ENCODE measurements at regions not wholly inside any gene's neighbourhood (a gene's known extent, or its start where the extent isn't known, plus 50 kb on each side); places are given as distances from the start of the nearest gene placed in this dataset.

- H3K4me1 Mint-ChIP-seq: no peaks in the 10 kb centered on the region
- DNase-seq: no peak
- no peaks in the 10 kb centered on the region for H3K36me3 Mint-ChIP-seq (ENCODE audit: low read depth)
- no peaks in the 10 kb centered on the region for H3K27me3 Mint-ChIP-seq
- H3K4me3 Mint-ChIP-seq: no peak overlapping the region
- no peak overlapping the region for H3K27ac Mint-ChIP-seq
- H3K9me3 Mint-ChIP-seq: peaks cover 4% of the 10 kb centered on the region
- intact Hi-C loops (cut with micrococcal nuclease): no loop called here
Observed at GRCh38 chr3:76724706-76725105, 315.2 kb upstream of the ROBO2 start.

GRCh38 chr3:76726034-76726433 lies 313.9 kb upstream of the ROBO2 start:
- Mint-ChIP-seq H3K4me3 (no peak overlapping the region), H3K9me3 (peaks cover 4% of the 10 kb centered on the region), H3K4me1 (no peaks in the 10 kb centered on the region), H3K36me3 (ENCODE audit: low read depth) (no peaks in the 10 kb centered on the region), H3K27me3 (no peaks in the 10 kb centered on the region), H3K27ac (no peak overlapping the region)
- intact Hi-C loops (cut with micrococcal nuclease): no loop called here
- no peak for DNase-seq

- no peak overlapping the region for H3K27ac Mint-ChIP-seq
- H3K4me3 Mint-ChIP-seq: no peak overlapping the region
- H3K36me3 Mint-ChIP-seq (ENCODE audit: low read depth): no peaks in the 10 kb centered on the region
- DNase-seq: no peak
- H3K9me3 Mint-ChIP-seq: peaks cover 9% of the 10 kb centered on the region
- no peaks in the 10 kb centered on the region for H3K4me1 Mint-ChIP-seq
- no peaks in the 10 kb centered on the region for H3K27me3 Mint-ChIP-seq
- intact Hi-C loops (cut with micrococcal nuclease): no loop called here
Observed at GRCh38 chr3:76728426-76728825, 311.5 kb upstream of the ROBO2 start.

GRCh38 chr3:76731471-76731870 lies 308.4 kb upstream of the ROBO2 start:
- peaks cover 16% of the 10 kb centered on the region for H3K9me3 Mint-ChIP-seq
- no peak for DNase-seq
- H3K4me3 Mint-ChIP-seq: no peak overlapping the region
- intact Hi-C loops (cut with micrococcal nuclease): no loop called here
- no peaks in the 10 kb centered on the region for H3K36me3 Mint-ChIP-seq (ENCODE audit: low read depth)
- H3K27ac Mint-ChIP-seq: no peak overlapping the region
- H3K27me3 Mint-ChIP-seq: no peaks in the 10 kb centered on the region
- H3K4me1 Mint-ChIP-seq: no peaks in the 10 kb centered on the region

- H3K27ac Mint-ChIP-seq: no peak overlapping the region
- intact Hi-C loops (cut with micrococcal nuclease): no loop called here
- H3K4me3 Mint-ChIP-seq: no peak overlapping the region
- no peaks in the 10 kb centered on the region for H3K36me3 Mint-ChIP-seq (ENCODE audit: low read depth)
- DNase-seq: no peak
- no peaks in the 10 kb centered on the region for H3K27me3 Mint-ChIP-seq
- H3K9me3 Mint-ChIP-seq: peaks cover 16% of the 10 kb centered on the region
- H3K4me1 Mint-ChIP-seq: no peaks in the 10 kb centered on the region
Observed at GRCh38 chr3:76733073-76733759, 306.7 kb upstream of the ROBO2 start.

- no peaks in the 10 kb centered on the region for H3K4me1 Mint-ChIP-seq
- intact Hi-C loops (cut with micrococcal nuclease): no loop called here
- no peak for DNase-seq
- H3K9me3 Mint-ChIP-seq: peaks cover 23% of the 10 kb centered on the region
- H3K27me3 Mint-ChIP-seq: no peaks in the 10 kb centered on the region
- H3K4me3 Mint-ChIP-seq: no peak overlapping the region
- H3K36me3 Mint-ChIP-seq (ENCODE audit: low read depth): no peaks in the 10 kb centered on the region
- no peak overlapping the region for H3K27ac Mint-ChIP-seq
Observed at GRCh38 chr3:76735152-76735551, 304.7 kb upstream of the ROBO2 start.

GRCh38 chr3:76753599-76753998 lies 286.3 kb upstream of the ROBO2 start:
- H3K27ac Mint-ChIP-seq: no peak overlapping the region
- intact Hi-C loops (cut with micrococcal nuclease): no loop called here
- H3K36me3 Mint-ChIP-seq (ENCODE audit: low read depth): no peaks in the 10 kb centered on the region
- no peak for DNase-seq
- no peaks in the 10 kb centered on the region for H3K4me1 Mint-ChIP-seq
- no peaks in the 10 kb centered on the region for H3K27me3 Mint-ChIP-seq
- H3K9me3 Mint-ChIP-seq: peaks cover 4% of the 10 kb centered on the region
- no peak overlapping the region for H3K4me3 Mint-ChIP-seq

GRCh38 chr3:76754247-76754646 lies 285.7 kb upstream of the ROBO2 start:
- H3K27me3 Mint-ChIP-seq: no peaks in the 10 kb centered on the region
- H3K4me1 Mint-ChIP-seq: no peaks in the 10 kb centered on the region

GRCh38 chr3:76756577-76756976 lies 283.3 kb upstream of the ROBO2 start:
- Mint-ChIP-seq H3K4me1 (no peaks in the 10 kb centered on the region), H3K27me3 (no peaks in the 10 kb centered on the region), H3K4me3 (no peak overlapping the region), H3K36me3 (ENCODE audit: low read depth) (no peaks in the 10 kb centered on the region), H3K9me3 (peaks cover 4% of the 10 kb centered on the region), H3K27ac (no peak overlapping the region)
- intact Hi-C loops (cut with micrococcal nuclease): no loop called here
- no peak for DNase-seq

More at GRCh38 chr3:76754247-76754646, 285.7 kb upstream of the ROBO2 start:
- Mint-ChIP-seq H3K36me3 (ENCODE audit: low read depth) (no peaks in the 10 kb centered on the region), H3K4me3 (no peak overlapping the region), H3K9me3 (peaks cover 4% of the 10 kb centered on the region), H3K27ac (no peak overlapping the region)
- no peak for DNase-seq
- intact Hi-C loops (cut with micrococcal nuclease): no loop called here

- H3K27me3 Mint-ChIP-seq: no peaks in the 10 kb centered on the region
- peaks cover 4% of the 10 kb centered on the region for H3K9me3 Mint-ChIP-seq
- DNase-seq: no peak
- H3K4me3 Mint-ChIP-seq: no peak overlapping the region
- no peak overlapping the region for H3K27ac Mint-ChIP-seq
- no peaks in the 10 kb centered on the region for H3K4me1 Mint-ChIP-seq
- no peaks in the 10 kb centered on the region for H3K36me3 Mint-ChIP-seq (ENCODE audit: low read depth)
- intact Hi-C loops (cut with micrococcal nuclease): no loop called here
Observed at GRCh38 chr3:76760336-76760735, 279.6 kb upstream of the ROBO2 start.

GRCh38 chr3:76765511-76765910 lies 274.4 kb upstream of the ROBO2 start:
- no peaks in the 10 kb centered on the region for H3K27me3 Mint-ChIP-seq
- peaks cover 6% of the 10 kb centered on the region for H3K9me3 Mint-ChIP-seq
- intact Hi-C loops (cut with micrococcal nuclease): no loop called here
- no peak overlapping the region for H3K4me3 Mint-ChIP-seq
- no peak for DNase-seq
- H3K4me1 Mint-ChIP-seq: no peaks in the 10 kb centered on the region
- no peaks in the 10 kb centered on the region for H3K36me3 Mint-ChIP-seq (ENCODE audit: low read depth)
- no peak overlapping the region for H3K27ac Mint-ChIP-seq

- DNase-seq: no peak
- intact Hi-C loops (cut with micrococcal nuclease): no loop called here
- no peak overlapping the region for H3K4me3 Mint-ChIP-seq
- H3K4me1 Mint-ChIP-seq: no peaks in the 10 kb centered on the region
- no peak overlapping the region for H3K27ac Mint-ChIP-seq
- no peaks in the 10 kb centered on the region for H3K36me3 Mint-ChIP-seq (ENCODE audit: low read depth)
- no peaks in the 10 kb centered on the region for H3K27me3 Mint-ChIP-seq
- H3K9me3 Mint-ChIP-seq: peaks cover 6% of the 10 kb centered on the region
Observed at GRCh38 chr3:76768912-76769311, 271.0 kb upstream of the ROBO2 start.

GRCh38 chr3:76776927-76777326 lies 263.0 kb upstream of the ROBO2 start:
- Mint-ChIP-seq H3K9me3 (peaks cover 5% of the 10 kb centered on the region), H3K27me3 (no peaks in the 10 kb centered on the region), H3K27ac (no peak overlapping the region), H3K4me1 (no peaks in the 10 kb centered on the region), H3K4me3 (no peak overlapping the region), H3K36me3 (ENCODE audit: low read depth) (no peaks in the 10 kb centered on the region)
- DNase-seq: no peak
- intact Hi-C loops (cut with micrococcal nuclease): no loop called here

GRCh38 chr3:76788206-76788605 lies 251.7 kb upstream of the ROBO2 start:
- DNase-seq: no peak
- H3K4me1 Mint-ChIP-seq: no peaks in the 10 kb centered on the region
- no peak overlapping the region for H3K27ac Mint-ChIP-seq
- peaks cover 7% of the 10 kb centered on the region for H3K9me3 Mint-ChIP-seq
- no peaks in the 10 kb centered on the region for H3K27me3 Mint-ChIP-seq
- intact Hi-C loops (cut with micrococcal nuclease): no loop called here
- no peak overlapping the region for H3K4me3 Mint-ChIP-seq
- no peaks in the 10 kb centered on the region for H3K36me3 Mint-ChIP-seq (ENCODE audit: low read depth)

GRCh38 chr3:76789237-76789636 lies 250.7 kb upstream of the ROBO2 start:
- H3K27me3 Mint-ChIP-seq: no peaks in the 10 kb centered on the region

More at GRCh38 chr3:76789237-76789636, 250.7 kb upstream of the ROBO2 start:
- no peak for DNase-seq
- H3K9me3 Mint-ChIP-seq: peaks cover 7% of the 10 kb centered on the region
- H3K4me1 Mint-ChIP-seq: no peaks in the 10 kb centered on the region
- no peak overlapping the region for H3K4me3 Mint-ChIP-seq
- H3K27ac Mint-ChIP-seq: no peak overlapping the region
- intact Hi-C loops (cut with micrococcal nuclease): no loop called here
- H3K36me3 Mint-ChIP-seq (ENCODE audit: low read depth): no peaks in the 10 kb centered on the region
